SH-SY5Y (cell line): ENCODE measurements at regions not wholly inside any gene's neighbourhood (a gene's known extent, or its start where the extent isn't known, plus 50 kb on each side); places are given as distances from the start of the nearest gene placed in this dataset.

ENCODE experiments used
- GATA2 ChIP-seq: IDR thresholded peaks from 2 replicates; pipeline ENCODE4 v1.6.1; 2011; ENCODE audit warnings: mild to moderate bottlenecking, low read depth, low read length
- GATA3 ChIP-seq: IDR thresholded peaks from 2 replicates; pipeline ENCODE4 v1.6.1; 2011; ENCODE audit warnings: low read depth, mild to moderate bottlenecking, low read length, moderate library complexity

GRCh38 chr1:5572794-5573193 lies 419.4 kb downstream of the NPHP4 start:
- TF ChIP-seq GATA2 (no peak), GATA3 (no peak)
